ENCODE measurements at regions not wholly inside any gene's neighbourhood (a gene's known extent, or its start where the extent isn't known, plus 50 kb on each side); places are given as distances from the start of the nearest gene placed in this dataset.
"Not testable (repeated sequence)": the region's sequence is repeated elsewhere in the genome, so short reads cannot be mapped to it uniquely, and the experiment has no call there.

DNA sequence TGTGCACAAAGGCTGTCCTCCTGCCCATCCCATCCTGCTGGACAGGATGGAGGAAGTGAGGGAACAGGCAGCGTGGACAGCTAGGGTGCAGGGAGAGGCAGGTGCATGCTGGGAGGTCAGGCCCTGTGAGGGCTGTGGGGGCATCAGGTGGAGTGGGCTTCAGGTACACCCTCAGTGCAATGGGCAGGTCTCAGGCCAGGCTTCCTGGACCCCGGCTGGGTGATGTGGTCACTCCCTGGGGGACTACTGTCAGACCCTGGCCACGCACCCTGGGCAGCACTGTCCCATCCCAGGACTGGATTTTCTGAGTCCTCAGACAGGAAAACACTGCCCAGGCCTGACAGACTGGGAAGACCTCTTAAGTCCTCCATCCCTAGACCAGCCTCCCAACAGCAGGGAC is 239.9 kb downstream of the POTED start:
- H3K4me3 ChIP-seq (ENCODE audit: low read depth, low read length); H3K36me3 ChIP-seq (ENCODE audit: insufficient read depth, low read length): not testable (repeated sequence)

DNA sequence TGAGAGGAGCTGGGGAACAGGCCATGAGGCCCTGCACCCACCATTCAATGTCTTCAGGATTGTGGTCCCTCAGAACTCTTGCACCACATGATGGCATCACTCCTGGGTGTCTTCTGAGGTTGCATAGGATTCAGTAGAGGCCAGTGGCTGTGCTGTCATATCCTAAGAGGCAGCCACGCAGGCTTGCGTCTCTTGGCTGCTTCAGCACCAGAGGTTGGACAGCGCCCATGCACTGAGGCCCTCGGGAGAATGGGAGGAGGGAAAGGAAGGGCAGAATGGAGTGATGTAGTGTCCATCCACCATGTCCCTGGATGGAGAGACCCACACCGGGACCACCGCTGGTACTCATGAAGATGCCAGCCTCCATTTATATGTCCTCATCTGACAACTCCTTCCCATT is 237.1 kb downstream of the POTED start:
- not testable (repeated sequence) for H3K27me3 ChIP-seq (ENCODE audit: insufficient read depth, low read length); H3K36me3 ChIP-seq (ENCODE audit: insufficient read depth, low read length); H2AFZ ChIP-seq (ENCODE audit: low read length, unreplicated experiment); H3K4me1 ChIP-seq (ENCODE audit: control insufficient read depth, insufficient read depth, low read length, unreplicated experiment); H3K4me3 ChIP-seq (ENCODE audit: low read depth, low read length); H3K79me2 ChIP-seq (ENCODE audit: control insufficient read depth, insufficient read depth, low read length, unreplicated experiment); H3K27ac ChIP-seq (ENCODE audit: low read depth, low read length)

More for the DNA sequence above, 239.9 kb downstream of the POTED start:
- H3K4me1 ChIP-seq (ENCODE audit: control insufficient read depth, insufficient read depth, low read length, unreplicated experiment); H2AFZ ChIP-seq (ENCODE audit: low read length, unreplicated experiment); H3K27me3 ChIP-seq (ENCODE audit: insufficient read depth, low read length); H3K79me2 ChIP-seq (ENCODE audit: control insufficient read depth, insufficient read depth, low read length, unreplicated experiment); H3K27ac ChIP-seq (ENCODE audit: low read depth, low read length): not testable (repeated sequence)

DNA sequence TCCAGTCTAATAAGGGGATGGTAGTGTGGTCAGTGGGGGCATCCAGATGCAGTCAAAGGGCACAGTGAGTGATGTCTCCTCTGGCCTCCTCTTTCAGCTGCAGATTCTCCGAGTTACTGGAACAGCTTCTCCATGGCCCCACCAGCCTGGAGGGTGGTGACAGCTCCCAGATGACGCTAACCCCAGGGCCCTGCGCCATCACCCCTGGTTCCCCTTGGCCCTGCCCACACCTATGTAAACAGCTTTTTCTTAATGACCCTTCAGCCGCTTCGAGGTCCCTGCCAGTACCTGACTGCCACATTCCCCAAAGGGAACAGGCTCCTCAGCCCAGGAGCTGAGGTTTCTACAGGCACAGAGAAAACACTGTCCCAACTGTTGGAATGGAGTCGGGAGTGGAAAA is 235.0 kb downstream of the POTED start:
- not testable (repeated sequence) for H3K27me3 ChIP-seq (ENCODE audit: insufficient read depth, low read length); H3K79me2 ChIP-seq (ENCODE audit: control insufficient read depth, insufficient read depth, low read length, unreplicated experiment); H3K4me1 ChIP-seq (ENCODE audit: control insufficient read depth, insufficient read depth, low read length, unreplicated experiment); H3K4me3 ChIP-seq (ENCODE audit: low read depth, low read length); H2AFZ ChIP-seq (ENCODE audit: low read length, unreplicated experiment); H3K27ac ChIP-seq (ENCODE audit: low read depth, low read length); H3K36me3 ChIP-seq (ENCODE audit: insufficient read depth, low read length)

DNA sequence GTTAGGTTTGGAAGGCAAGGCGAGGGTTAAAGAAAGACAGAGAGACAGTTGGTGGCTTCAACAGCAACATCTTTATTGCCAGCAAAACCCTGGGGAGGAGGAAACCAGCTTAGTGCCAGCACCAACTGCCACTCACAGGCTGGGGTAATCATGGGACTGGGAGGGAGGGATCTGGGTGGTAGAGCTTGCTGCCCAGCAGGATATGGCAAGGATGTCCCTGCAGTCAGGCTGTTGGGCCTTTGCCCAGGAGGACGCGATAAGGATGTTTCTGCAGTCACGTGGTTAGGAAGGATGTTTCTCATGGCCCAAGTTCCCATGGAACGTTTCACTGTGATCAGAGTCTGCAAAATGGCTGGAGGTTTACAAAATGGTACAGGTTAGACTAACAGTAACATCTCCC is 233.5 kb downstream of the POTED start:
- not testable (repeated sequence) for H3K27me3 ChIP-seq (ENCODE audit: insufficient read depth, low read length); H3K4me1 ChIP-seq (ENCODE audit: control insufficient read depth, insufficient read depth, low read length, unreplicated experiment); H3K36me3 ChIP-seq (ENCODE audit: insufficient read depth, low read length); H3K4me3 ChIP-seq (ENCODE audit: low read depth, low read length); H3K79me2 ChIP-seq (ENCODE audit: control insufficient read depth, insufficient read depth, low read length, unreplicated experiment); H2AFZ ChIP-seq (ENCODE audit: low read length, unreplicated experiment); H3K27ac ChIP-seq (ENCODE audit: low read depth, low read length)

DNA sequence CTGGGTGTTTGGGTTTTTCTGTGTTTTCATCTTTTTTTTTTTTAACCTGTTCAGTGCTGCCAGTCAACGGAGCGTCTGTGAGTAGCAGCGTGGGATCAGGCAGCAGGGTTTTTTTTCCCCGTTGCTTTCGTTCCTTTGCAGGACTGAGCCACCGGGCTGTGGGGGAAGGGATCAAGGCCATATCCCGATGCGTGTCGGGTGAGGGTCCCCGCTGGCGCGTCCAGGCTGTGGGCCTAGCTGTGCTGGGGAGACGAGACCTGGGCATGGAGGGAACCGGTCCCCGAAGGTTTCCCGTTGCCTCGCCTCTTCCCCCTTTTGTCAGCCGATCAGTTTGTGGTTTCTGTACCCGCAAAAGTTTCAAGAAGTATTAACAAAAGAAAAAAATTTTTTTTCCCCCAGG is 218.1 kb downstream of the POTED start:
- not testable (repeated sequence) for H3K27me3 ChIP-seq (ENCODE audit: insufficient read depth, low read length); H2AFZ ChIP-seq (ENCODE audit: low read length, unreplicated experiment); H3K79me2 ChIP-seq (ENCODE audit: control insufficient read depth, insufficient read depth, low read length, unreplicated experiment); H3K4me3 ChIP-seq (ENCODE audit: low read depth, low read length); H3K27ac ChIP-seq (ENCODE audit: low read depth, low read length); H3K4me1 ChIP-seq (ENCODE audit: control insufficient read depth, insufficient read depth, low read length, unreplicated experiment); H3K36me3 ChIP-seq (ENCODE audit: insufficient read depth, low read length)

DNA sequence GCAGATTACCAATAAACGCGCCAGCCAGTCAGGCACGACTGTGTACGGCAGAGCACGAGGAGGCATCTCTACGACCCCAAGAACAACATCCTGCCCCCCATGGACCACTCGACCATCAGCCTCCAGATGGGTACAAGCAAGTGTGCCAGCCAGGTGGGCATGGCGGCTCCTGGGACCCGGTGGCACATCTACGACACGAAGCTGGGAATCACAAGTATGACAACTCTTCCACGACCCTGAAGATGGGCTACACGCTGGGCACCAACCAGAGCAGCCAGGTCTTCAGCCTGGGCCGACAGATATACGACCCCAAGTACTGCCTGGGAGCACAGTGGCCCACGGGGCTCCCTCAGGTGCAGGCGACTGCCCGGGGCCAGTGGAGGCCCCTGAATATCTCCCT is 217.6 kb downstream of the POTED start:
- no peak overlapping the region for H3K4me3 ChIP-seq (ENCODE audit: low read depth, low read length)
- H3K27ac ChIP-seq (ENCODE audit: low read depth, low read length), result no peak overlapping the region
- no peak overlapping the region for H2AFZ ChIP-seq (ENCODE audit: low read length, unreplicated experiment)
- H3K4me1 ChIP-seq (ENCODE audit: control insufficient read depth, insufficient read depth, low read length, unreplicated experiment), result no peaks in the 10 kb centered on the region
- no peaks in the 10 kb centered on the region for H3K27me3 ChIP-seq (ENCODE audit: insufficient read depth, low read length)
- H3K79me2 ChIP-seq (ENCODE audit: control insufficient read depth, insufficient read depth, low read length, unreplicated experiment), result no peaks in the 10 kb centered on the region
- no peaks in the 10 kb centered on the region for H3K36me3 ChIP-seq (ENCODE audit: insufficient read depth, low read length)

DNA sequence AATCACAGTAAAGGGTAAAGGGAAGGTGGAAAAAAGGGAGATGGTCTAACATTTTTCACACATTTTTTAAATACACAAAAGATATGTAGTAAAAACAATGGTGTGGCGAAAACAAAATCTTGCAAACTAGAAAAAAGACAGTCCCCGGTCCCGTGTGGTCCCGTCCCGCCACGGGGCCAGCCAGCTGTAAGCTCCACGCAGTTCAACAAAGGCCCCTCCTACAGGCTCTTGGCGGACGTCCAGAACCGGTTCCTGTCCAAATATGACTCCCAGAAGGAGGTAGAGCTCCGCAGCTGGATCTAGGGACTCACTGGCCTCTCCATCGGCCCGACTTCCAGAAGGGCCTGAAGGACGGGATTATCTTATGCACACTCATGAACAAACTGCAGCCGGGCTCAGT is 216.9 kb downstream of the POTED start:
- not testable (repeated sequence) for H3K79me2 ChIP-seq (ENCODE audit: control insufficient read depth, insufficient read depth, low read length, unreplicated experiment); H3K4me1 ChIP-seq (ENCODE audit: control insufficient read depth, insufficient read depth, low read length, unreplicated experiment); H3K27ac ChIP-seq (ENCODE audit: low read depth, low read length); H2AFZ ChIP-seq (ENCODE audit: low read length, unreplicated experiment); H3K4me3 ChIP-seq (ENCODE audit: low read depth, low read length); H3K36me3 ChIP-seq (ENCODE audit: insufficient read depth, low read length); H3K27me3 ChIP-seq (ENCODE audit: insufficient read depth, low read length)

DNA sequence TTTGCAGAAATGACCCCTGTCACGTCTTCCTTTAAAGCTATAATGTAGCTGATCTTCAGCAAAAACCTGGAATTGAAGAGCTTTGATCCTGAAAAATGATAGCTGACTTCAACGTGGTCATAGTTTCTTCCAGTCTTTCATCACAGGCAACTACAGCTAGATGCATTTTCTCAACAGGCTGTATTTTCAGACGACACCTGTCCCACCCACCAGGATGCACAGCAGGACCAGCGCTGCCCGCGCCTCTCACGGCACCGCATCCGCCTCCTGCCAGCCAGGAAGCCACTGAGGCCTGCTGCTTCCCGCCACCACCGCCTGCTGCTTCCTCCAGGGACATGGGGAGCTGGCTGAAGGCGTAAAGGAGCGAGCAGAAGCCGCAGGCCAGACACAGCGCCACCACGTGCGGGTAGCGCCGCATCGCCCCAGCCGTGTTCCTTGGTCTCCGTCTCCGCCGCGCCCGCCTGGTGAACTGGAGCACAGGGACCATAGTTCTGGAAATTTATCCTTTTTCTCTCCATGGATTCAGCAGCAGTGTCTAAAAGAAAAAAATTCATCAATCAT is 215.7 kb downstream of the POTED start:
- not testable (repeated sequence) for H3K27me3 ChIP-seq (ENCODE audit: insufficient read depth, low read length); H3K4me1 ChIP-seq (ENCODE audit: control insufficient read depth, insufficient read depth, low read length, unreplicated experiment); H2AFZ ChIP-seq (ENCODE audit: low read length, unreplicated experiment); H3K4me3 ChIP-seq (ENCODE audit: low read depth, low read length); H3K79me2 ChIP-seq (ENCODE audit: control insufficient read depth, insufficient read depth, low read length, unreplicated experiment); H3K27ac ChIP-seq (ENCODE audit: low read depth, low read length); H3K36me3 ChIP-seq (ENCODE audit: insufficient read depth, low read length)

DNA sequence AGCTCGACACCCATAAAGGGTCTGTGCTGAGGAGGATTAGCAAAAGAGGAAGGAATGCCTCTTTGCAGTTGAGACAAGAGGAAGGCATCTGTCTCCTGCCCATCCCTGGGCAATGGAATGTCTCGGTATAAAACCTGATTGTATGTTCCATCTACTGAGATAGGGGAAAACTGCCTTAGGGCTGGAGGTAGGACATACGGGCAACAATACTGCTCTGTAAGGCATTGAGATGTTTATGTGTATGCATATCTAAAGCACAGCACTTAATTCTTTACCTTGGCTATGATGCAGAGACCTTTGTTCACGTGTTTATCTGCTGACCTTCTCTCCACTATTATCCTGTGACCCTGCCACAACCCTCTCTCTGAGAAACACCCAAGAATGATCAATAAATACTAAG is 210.7 kb downstream of the POTED start:
- not testable (repeated sequence) for H3K27me3 ChIP-seq (ENCODE audit: insufficient read depth, low read length); H3K27ac ChIP-seq (ENCODE audit: low read depth, low read length); H2AFZ ChIP-seq (ENCODE audit: low read length, unreplicated experiment); H3K36me3 ChIP-seq (ENCODE audit: insufficient read depth, low read length); H3K79me2 ChIP-seq (ENCODE audit: control insufficient read depth, insufficient read depth, low read length, unreplicated experiment); H3K4me3 ChIP-seq (ENCODE audit: low read depth, low read length); H3K4me1 ChIP-seq (ENCODE audit: control insufficient read depth, insufficient read depth, low read length, unreplicated experiment)

DNA sequence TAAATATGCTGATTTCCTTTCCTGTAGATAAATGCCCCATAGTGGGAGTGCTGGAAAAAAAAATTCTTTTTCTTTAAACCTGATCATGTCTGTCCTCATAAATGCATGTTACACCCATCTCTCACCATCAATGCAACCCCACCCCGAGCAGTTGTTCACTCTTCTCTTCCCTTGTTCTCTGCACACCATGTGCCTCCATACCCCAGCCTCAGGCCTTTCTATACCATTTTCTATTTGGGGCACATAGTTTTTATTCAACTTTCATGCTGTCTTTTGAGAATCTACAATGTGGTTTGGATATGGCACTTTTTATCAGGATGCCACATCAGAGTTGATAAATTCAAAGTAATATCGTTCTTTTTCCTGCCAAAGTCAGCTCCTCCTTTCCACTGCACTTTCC is 202.6 kb downstream of the POTED start:
- not testable (repeated sequence) for H3K4me1 ChIP-seq (ENCODE audit: control insufficient read depth, insufficient read depth, low read length, unreplicated experiment); H3K27ac ChIP-seq (ENCODE audit: low read depth, low read length); H3K79me2 ChIP-seq (ENCODE audit: control insufficient read depth, insufficient read depth, low read length, unreplicated experiment); H2AFZ ChIP-seq (ENCODE audit: low read length, unreplicated experiment); H3K36me3 ChIP-seq (ENCODE audit: insufficient read depth, low read length); H3K4me3 ChIP-seq (ENCODE audit: low read depth, low read length); H3K27me3 ChIP-seq (ENCODE audit: insufficient read depth, low read length)

DNA sequence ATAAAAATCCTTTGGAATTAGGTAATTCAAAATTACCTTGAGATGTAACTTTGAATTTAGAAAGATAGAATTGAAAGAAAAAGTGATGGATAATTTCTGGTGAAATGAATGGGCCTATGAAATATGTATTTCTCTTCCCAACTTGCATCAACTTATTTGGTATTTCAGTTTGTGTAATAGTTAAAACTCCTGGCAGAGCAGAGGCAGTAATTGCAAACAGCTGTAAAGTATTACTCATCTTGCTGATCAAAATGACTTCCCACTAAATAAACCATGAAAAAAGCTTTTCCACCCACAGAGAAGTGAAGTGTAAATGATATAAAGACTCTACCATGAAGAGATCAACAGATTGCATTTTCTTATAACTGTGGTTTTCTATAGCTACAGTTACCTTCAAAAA is 201.0 kb downstream of the POTED start:
- not testable (repeated sequence) for H3K79me2 ChIP-seq (ENCODE audit: control insufficient read depth, insufficient read depth, low read length, unreplicated experiment); H2AFZ ChIP-seq (ENCODE audit: low read length, unreplicated experiment); H3K27ac ChIP-seq (ENCODE audit: low read depth, low read length); H3K27me3 ChIP-seq (ENCODE audit: insufficient read depth, low read length); H3K4me3 ChIP-seq (ENCODE audit: low read depth, low read length); H3K36me3 ChIP-seq (ENCODE audit: insufficient read depth, low read length); H3K4me1 ChIP-seq (ENCODE audit: control insufficient read depth, insufficient read depth, low read length, unreplicated experiment)

DNA sequence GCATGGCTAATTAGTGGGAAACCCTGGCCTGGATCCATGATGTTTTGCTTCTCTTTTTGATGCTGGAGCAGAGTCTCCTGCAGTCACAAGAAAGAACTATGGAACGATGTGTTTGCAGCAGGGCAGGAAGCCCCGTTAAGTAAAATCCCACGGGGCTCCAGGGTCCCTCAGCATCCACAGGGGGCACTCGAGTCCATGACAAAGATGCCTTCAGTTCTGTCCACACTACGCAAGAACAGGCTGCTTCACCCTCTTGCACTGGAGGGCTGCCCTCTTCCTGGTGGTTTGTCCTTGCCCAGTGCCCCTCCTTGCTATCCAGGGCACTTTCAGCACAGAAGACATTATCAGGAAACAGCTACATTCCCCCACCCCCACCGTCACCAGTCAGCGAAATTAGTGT is 196.9 kb downstream of the POTED start:
- not testable (repeated sequence) for H3K27me3 ChIP-seq (ENCODE audit: insufficient read depth, low read length); H3K27ac ChIP-seq (ENCODE audit: low read depth, low read length); H3K4me3 ChIP-seq (ENCODE audit: low read depth, low read length); H2AFZ ChIP-seq (ENCODE audit: low read length, unreplicated experiment); H3K4me1 ChIP-seq (ENCODE audit: control insufficient read depth, insufficient read depth, low read length, unreplicated experiment); H3K36me3 ChIP-seq (ENCODE audit: insufficient read depth, low read length); H3K79me2 ChIP-seq (ENCODE audit: control insufficient read depth, insufficient read depth, low read length, unreplicated experiment)
